B cell (primary cell): ENCODE measurements at regions not wholly inside any gene's neighbourhood (a gene's known extent, or its start where the extent isn't known, plus 50 kb on each side); places are given as distances from the start of the nearest gene placed in this dataset.

Experiments
- CTCF ChIP-seq: fragments of 200-600 bp; IDR thresholded peaks from one replicate; pipeline ENCODE4 v1.8.0; 2022; ENCODE audit warnings: antibody characterized with exemption, mild to moderate bottlenecking
- EZH2 ChIP-seq: IDR thresholded peaks from 2 replicates; pipeline ENCODE4 v1.6.1; 2012; ENCODE audit warnings: borderline replicate concordance, low read depth, mild to moderate bottlenecking, moderate library complexity, low read length; ENCODE audit not compliant: insufficient read depth, poor library complexity, severe bottlenecking

- no peak for TF ChIP-seq CTCF
- TF ChIP-seq EZH2: no peak
Measured at GRCh38 chr9:30796764-30797163, 1587.7 kb upstream of the ACO1 start.
